GM18951 (cell line): ENCODE measurements at regions not wholly inside any gene's neighbourhood (a gene's known extent, or its start where the extent isn't known, plus 50 kb on each side); places are given as distances from the start of the nearest gene placed in this dataset.

ENCODE experiments used
- POLR2A ChIP-seq: IDR thresholded peaks from 4 replicates; pipeline ENCODE4 v1.6.1; 2011; ENCODE audit warnings: mild to moderate bottlenecking; ENCODE audit not compliant: insufficient read length, insufficient read depth; ENCODE audit errors: extremely low read depth
- in situ Hi-C: fragments of 300-500 bp; cut with MboI; formaldehyde crosslinking; loops from one replicate; pipeline ENCODE4 v1.12.0; 2022; ENCODE audit warnings: low sequenced_read_pairs, mixed read lengths, inconsistent platforms; ENCODE audit not compliant: unreplicated experiment

DNA sequence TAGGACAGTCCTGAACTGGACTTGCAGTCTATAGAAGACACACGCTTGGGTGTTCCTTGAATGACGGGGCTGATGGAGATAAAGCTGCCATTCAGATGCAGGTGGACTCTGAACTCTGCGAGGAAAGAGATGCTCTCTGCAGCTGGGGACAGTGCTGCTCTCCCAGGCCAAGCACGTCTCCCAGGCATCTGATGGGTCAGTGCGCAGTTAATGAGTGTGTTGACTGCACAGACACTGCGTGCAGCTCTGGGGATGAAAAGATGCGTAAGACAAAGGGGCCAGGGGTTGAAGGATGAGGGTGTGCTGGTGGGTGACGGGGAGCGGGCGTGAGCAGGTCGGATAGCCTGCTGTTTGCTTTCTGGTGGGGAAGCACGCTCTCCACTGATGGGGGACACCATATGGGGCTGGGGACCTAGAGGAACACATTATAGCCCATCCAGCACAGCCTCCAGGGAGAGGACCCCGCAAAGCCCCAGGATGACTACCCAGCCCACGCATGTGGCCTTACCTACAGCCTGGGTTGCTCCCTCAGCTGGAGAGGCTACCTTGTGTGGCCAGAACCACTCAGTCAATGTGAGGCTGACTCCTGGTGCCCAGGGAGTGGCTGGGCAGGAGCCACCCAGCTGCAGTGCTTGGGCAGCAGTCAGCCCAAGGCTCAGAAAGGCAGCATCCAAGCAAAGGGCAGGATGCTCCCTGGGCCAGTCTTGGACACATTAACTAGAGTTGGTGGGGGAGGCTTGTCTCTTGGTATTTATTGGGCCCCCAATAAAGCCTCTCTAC, 246.3 kb downstream of the RBFOX3 start:
- in situ Hi-C loops = no loop called here
- TF ChIP-seq POLR2A = no peak

DNA sequence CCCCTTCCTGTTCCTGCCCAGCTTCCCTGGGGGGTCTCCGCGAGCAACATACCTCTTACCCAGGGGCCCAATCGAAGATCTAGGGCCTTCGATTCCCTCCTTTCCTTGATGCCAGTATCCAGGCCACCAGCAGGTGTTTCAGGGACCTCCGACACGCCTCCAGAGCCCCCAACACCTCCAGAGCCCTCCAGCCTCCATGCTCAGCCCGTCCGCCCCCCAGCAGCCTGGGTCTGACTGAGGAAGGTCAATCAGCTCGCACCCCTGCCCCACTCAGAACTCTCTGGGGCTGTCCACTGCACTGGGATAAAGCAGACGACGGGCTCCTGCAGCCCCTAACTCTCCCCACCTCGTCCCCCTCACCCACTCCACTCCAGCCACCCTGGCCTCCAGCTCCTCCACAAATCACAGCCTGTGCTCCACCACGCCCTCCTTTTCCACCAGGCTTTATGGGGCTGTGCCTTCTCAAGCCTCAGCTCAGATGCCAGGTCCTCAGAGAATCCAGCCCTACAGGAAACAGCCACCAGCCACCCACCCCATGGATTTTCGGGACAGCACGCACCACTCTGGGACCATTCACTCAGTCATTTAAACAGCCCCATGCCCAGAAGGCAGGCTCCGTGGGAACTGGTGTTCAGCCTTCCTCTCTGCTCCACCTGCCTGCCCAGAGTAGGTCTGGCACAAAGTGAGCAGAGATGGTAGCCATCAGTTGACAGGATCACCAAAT, 247.1 kb downstream of the RBFOX3 start:
- TF ChIP-seq POLR2A = no peak
- in situ Hi-C loops = no loop called here

DNA sequence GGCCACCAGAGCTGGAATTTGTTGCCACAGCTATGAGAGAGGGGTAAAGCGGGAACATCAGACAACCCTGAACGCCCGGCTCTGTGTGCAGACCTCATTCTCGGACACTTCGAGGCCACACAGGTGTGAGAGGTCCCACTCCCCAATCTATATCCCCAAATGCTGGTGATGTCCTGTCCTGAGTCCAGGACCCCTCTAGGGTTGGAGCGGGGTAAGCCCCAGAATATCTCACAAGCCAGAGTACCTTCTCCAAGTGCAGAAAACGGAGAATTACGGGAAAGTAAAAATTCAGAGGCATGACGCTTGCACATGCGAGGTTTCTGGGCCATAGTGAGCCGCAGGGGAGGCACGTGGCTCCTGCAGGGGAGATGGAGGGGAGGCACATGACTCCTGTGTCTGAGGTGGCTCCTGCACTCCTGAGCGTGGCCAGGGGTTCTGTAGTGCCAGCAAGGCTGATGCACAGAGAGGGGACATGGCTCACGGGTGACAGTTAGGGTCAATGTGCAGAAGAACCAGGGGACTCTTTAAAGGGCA, 248.0 kb downstream of the RBFOX3 start:
- TF ChIP-seq POLR2A = no peak
- in situ Hi-C loops = no loop called here

DNA sequence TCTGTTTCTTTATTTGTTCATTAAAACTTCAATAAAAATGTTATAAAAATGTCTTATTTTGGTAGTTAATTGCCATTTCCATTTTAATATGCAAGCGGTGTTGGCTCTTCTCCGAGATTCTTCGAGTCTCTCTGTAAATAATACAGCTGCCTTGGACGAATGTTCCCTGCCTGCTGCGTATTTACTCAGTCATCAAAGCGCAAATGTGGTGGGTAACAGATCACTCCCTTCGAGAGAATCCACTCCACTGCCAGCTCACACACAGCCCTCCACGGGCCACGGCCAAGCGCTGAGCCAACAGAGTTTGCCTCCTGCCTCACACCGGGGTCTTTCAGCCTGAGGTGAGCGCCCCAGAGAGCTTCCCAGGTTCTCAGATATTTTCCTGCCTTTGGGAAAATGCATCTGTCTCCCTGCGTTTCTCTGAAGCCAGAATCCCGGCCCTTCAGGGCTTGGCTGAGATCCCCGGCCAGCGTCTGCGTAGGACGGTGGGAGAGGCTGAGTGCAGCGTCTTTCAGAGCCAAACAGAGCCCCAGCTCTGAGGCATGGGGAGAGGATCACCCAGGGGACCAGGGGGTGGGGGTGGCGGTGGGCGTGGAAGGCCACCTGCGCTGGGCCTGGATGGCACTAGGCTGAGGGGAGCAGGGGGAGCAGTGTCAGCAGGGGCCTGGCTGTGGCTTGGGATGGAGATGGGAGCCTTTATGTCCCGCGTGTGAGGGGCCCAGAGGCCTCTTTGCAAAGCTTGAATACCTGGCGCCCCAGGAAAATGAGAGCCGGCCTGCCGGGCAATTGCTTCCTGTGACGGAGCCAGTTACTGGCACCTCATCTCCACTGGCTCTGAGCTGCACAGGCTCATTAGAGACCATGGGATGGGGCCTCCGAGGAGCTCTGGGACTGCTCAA, 248.7 kb downstream of the RBFOX3 start:
- no peak for TF ChIP-seq POLR2A
- in situ Hi-C loops = no loop called here

DNA sequence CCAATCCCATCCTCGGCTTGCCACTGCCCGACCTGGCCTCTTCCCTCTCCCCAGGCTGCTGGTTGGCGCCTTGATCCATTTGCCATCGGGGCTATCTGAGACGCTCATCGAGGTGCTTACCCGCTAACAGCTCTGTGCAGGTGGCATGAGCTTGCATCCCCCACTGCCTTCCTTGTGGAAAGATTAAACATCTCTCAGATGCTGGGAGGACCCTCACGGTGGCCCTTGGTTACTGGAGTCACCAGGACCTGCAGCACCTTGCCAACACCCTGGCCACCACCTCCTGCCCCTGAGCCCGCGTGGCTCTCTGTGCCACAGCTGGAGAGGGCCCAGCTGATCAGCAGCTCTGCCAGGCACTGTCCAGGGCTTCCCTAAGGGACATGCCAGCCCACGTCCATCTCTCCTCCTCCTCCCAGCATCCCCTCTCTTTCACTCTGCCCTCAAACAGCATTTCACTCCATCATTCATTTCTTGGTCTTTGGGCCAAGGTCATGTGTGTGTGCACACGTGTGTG, 249.6 kb downstream of the RBFOX3 start:
- in situ Hi-C loops = no loop called here
- no peak for TF ChIP-seq POLR2A

DNA sequence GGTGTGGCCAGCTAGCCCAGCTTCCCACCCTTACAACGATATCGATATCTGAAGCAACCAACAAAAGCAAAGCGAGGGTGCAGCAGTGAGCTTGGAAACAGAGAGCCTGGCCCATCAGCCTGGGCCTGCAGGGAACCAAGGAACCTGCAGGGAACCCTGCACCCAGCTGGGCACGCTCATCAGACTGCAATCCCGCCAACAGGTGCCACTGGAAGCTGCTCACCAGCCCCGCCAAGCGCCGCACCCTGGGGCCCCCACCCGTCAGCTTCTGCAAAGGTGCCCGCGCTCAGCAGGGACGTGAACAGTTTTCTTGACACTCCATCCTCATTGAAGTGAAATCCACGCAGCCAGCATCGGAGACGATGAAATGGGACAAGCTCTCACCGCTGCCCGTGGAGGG, 250.7 kb downstream of the RBFOX3 start:
- in situ Hi-C loops = no loop called here
- no peak for TF ChIP-seq POLR2A

DNA sequence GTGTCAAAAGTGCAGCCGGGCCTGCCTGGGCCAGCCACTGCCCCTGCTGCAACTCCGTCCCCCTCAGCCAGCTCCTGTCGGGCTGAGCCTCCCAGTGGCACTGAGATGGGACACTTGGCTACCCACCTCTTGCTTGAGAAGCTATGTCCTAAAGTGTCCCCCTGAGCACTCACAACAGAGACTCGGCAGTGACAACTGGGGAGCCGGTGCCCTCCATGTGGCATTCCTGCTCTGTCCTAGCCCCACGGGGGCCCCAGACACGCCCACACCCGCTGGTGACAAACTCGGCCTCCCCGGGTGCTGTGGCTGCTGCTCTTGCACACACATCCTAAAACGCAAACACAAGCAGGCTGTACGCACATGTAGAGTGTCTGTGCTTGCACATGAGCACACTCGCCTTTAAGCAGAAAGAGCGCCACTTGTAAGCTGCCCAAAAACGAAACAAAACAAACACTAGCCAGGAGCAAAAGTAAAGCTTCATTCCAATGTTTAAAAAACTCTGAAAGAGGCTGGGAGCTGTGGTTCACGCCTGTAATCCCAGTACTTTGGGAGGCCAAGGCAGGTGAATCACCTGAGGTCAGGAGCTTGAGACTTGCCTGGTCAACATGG, 253.9 kb downstream of the RBFOX3 start:
- in situ Hi-C loops = no loop called here

DNA sequence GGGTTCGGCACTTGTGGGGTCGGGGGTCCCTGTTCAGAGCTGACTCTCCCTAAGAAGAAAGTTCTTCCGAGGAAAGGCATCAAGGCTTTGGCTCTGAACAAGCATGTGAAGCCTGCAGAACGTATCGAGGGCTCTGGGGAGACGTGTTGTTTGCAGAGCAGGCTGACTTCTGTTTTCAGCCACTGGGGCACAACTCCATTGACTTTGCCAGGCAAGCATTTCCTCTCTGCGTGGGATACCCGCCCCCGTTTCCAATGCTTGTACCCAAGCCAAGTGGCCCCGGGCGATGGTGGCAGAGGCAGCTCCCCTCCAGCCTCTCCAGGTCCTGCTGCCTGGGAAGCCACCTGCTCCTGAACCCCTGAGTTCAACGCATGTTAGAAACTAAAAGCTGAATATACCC, 255.7 kb downstream of the RBFOX3 start:
- TF ChIP-seq POLR2A = no peak
- in situ Hi-C loops = no loop called here

More for the DNA sequence above, 253.9 kb downstream of the RBFOX3 start:
- no peak for TF ChIP-seq POLR2A

DNA sequence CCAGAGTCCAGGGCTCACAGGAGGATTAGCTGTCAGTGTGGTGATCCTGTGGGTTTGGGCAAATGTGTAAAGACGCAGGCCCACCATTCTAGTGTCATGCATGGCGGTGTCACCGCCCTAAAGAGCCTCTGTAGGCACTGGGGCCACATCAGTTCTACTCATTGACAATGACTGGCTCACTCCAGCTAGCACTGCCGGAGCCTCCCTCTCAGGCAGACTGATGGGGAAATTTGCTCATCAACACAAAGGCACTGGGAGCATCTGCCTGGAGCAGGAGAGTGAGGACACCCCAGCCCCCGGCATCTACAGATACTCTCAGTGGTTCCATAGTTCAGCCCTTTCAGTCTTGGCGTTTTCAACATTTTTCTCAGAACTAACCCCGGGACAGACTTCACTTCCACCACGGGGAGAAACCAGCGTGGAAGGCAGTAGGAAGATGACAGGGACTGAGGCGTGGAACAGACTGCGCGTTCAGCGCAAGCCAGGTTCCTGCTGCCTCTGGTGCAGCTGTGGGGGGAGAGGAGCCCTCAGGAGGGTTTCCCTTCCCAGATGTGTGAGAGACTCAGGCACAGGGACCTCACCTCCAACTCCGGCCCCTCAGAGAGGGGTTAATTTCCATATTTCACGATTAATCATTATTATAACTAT, 256.6 kb downstream of the RBFOX3 start:
- in situ Hi-C loops = no loop called here

DNA sequence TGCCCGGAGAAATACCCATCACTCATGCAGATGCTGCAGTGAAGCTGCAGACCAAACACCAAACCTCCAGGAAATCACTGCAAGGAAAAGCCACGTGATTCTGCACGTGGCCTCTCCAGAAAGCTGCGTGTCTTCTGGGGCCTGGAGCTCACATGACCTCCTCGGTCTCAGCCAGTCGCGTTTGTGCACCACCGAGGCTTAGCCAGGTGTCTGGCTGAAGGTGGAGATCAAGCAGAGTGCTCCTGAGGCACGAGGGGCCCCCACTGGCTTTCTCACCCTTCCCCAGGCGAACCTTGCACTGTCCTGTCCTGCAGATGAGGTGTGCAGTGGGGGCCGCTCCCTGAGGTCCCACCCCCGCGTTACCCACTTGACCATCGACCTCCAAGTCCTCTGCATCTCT, 257.3 kb downstream of the RBFOX3 start:
- in situ Hi-C loops = no loop called here
- TF ChIP-seq POLR2A = no peak

More for the DNA sequence above, 256.6 kb downstream of the RBFOX3 start:
- no peak for TF ChIP-seq POLR2A

DNA sequence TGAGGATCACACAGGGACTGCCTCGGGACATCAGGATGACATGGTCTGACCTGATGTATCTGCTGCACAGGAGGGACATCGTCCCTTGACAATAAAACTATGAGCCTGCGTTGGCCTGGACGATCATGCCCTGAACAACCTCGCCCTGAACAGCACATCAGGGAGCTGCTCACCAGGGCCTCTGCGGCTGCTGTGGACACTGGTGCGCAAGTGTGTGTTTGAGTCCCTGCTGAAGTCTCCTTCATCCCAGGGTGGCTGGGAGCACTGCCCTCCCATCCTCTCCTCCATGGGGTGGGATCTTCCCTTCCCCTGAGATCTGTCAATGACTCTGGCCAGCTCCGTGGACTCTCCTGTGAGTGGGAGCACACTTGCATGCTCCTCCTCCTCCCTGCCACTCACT, 257.8 kb downstream of the RBFOX3 start:
- in situ Hi-C loops = no loop called here
- no peak for TF ChIP-seq POLR2A

DNA sequence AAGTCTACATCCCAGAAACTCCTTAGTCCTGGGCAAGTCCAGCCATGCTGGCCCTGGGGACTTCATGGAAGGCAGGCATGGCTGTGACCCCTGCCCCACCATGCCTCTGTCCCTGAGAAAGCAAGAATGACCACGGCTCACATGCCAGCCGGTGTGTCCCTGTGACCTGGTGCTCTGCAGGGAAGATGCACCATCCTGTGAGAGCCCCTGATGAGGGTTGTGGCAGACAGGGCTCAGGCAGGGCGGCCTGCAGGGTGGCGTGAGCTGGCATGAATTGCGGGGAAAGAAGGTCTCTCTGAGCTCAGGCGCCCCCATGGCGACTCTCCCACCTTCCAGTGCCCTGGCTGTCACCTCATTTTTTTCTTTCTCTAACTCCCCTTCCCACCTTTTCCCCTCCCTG, 260.3 kb downstream of the RBFOX3 start:
- TF ChIP-seq POLR2A = no peak
- in situ Hi-C loops = no loop called here
